HG03196 (cell line): ENCODE measurements at regions not wholly inside any gene's neighbourhood (a gene's known extent, or its start where the extent isn't known, plus 50 kb on each side); places are given as distances from the start of the nearest gene placed in this dataset.
"Not testable (repeated sequence)": the region's sequence is repeated elsewhere in the genome, so short reads cannot be mapped to it uniquely, and the experiment has no call there.

Experiments used
- ATAC-seq: cut with Tn5 transposase; IDR thresholded peaks from one replicate; pipeline ENCODE4 v1.9.1; 2021; ENCODE audit not compliant: unreplicated experiment

DNA sequence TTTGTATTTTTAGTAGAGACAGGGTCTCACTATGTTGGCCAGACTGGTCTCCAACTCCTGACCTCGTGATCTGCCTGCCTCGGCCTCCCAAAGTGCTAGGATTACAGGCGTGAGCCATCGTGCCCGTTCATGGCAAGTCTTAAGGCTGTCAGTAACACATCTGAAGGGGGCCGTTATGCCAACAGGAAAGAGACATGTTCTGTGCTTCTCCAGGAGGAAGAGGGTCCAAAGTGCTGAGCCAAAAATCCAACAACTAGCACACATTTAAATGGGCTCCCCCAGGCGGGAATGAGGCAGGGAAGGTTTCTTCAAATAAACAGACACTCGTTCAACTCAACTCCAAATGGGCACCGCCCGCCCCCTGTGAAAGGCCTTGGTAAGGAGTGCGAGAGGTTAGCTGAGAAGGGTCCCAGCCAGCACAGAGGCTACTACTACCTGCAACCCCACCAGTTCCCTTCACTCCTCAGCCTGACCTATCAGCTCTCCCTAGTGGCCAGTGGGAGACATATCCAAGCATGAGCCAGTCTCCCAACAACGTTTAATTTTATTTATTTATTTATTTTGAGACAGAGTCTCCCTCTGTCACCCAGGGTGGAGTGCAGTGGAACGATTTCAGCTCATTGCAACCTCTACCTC lies 84.1 kb upstream of the DMRT1 start:
- no peak for ATAC-seq

DNA sequence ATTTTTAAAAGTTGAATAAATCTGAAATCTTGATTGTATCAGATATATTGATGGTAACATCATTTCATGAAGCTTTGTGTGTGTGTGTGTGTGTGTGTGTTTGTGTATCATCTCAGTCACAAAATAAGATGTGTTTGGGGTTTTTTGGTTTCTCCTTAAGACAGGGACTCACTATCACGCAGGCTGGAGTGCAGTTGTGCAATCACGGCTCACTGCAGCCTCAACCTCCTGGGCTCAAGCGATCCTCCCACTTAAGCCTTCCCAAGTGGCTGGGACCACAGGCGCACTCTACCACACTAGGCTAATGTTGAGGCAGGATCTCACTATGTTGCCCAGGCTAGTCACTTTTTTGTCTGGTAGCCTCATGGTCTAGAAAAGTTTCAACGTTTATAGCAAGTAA lies 83.4 kb upstream of the DMRT1 start:
- no peak for ATAC-seq

DNA sequence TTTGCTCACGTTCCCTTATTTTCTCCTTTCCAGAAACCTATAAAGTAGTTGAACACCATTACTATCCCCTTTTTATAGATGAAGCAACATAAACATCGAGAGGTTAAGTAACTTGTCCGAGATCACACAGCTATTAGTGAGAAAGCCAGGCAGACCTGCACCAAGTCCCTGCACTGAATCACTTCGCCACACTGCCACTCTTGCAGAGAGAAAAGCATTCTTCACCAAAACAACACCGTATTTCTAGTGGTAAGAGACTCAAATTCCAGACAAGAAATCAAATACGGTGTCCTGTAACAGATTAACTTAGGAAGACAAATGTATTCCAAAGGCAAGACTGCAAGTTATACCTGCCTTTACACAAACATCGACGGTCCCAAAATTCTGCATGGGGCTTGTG lies 82.0 kb upstream of the DMRT1 start:
- ATAC-seq = no peak

DNA sequence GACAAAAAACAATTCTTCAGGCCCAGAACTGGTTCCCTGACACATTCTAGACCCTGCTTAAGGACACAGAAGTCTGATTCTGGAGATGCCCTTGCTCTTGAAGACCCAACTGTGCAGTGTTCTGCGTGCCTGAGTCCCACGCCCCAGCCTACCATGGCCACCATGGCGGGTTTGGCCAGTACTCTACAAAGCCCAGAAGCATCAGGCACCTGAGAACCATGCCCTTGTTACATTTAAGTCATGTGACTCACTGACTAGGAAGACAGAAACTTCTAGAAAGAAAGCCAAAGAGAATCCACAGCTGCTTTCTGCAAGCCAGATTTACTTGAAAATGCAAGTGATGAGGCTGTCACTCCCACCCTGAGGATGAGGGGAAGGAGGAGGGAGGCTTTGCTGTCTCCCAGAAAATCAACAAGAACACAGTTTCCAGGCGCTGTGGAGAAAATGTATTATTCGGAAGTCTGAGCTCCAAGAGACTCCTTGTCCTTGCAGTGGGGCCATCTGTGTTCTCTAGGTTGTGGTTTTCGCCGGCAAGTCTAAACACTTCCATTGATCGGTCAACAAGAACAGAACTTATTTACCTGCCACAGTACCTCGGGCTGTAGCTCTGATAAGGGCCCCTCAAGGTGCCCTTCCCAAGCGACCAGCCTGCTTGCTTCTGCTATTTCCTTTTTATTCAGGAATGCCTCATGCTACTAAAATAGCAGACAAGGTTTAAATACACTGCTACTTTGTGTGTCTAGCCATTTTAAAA lies 81.3 kb upstream of the DMRT1 start:
- no peak for ATAC-seq

DNA sequence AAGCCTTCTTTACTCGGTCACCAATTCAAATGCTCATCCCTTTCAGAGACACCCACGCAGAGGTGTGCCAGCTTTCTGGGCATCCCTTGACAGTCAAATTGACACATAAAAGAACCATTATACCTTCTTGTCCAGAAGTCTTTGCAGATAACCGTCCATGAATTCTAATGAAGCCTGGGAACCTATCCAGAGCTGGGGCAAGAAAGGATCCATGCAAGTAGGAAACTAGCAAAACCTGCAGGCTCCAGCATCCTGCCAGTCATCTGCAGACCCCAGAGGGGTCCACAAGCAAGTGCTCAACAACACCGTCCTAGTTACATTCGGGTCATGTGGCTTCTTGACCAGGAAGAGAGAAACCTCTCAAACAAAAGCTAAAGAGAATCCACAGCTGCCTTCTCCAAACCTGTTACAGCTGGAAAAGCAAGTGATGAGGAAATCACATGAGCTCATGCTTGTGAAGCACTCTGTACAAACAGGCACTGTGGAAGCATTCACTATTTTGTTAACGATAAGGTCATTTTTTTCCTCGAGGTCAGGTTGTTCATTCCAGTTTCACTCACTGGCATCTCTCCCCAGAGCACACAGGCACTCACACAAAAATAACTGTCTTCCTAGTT lies 80.2 kb upstream of the DMRT1 start:
- ATAC-seq = no peak

DNA sequence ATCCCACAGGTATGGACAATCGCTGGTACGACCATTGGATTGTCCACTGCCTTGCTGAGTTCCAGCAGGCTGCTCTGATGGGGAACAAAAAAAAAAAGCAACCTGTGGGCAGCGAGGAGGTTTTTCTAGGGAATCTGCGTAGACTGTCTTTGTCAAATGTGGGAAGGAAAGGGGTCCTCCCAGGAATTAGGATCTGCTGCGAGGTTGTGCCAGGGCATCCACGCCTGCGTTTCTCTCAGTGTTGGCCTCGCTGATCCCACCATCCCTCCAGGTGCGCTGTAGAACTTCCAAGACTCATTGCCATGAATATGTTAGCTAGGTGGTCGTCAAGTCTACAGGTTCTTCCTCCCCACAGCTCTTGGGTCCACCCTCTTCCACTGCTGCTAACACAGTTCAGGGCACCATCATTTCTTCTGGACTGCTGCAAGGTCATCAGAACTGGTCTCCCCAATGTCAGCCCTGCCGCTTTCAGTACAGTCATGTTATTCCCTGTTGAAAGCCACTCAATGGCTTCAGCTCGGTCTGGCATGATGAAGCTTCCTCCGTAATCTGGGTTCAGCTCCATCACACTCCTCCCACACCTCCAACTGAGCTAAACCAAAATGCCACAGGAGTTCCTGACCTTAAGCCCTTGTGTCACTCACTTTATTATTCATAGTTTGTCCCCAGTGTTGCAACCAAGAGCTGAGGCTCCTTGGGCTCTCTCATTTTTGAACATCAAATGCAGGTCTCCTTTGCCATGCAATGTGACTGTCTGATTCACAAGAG lies 79.5 kb upstream of the DMRT1 start:
- ATAC-seq = no peak

DNA sequence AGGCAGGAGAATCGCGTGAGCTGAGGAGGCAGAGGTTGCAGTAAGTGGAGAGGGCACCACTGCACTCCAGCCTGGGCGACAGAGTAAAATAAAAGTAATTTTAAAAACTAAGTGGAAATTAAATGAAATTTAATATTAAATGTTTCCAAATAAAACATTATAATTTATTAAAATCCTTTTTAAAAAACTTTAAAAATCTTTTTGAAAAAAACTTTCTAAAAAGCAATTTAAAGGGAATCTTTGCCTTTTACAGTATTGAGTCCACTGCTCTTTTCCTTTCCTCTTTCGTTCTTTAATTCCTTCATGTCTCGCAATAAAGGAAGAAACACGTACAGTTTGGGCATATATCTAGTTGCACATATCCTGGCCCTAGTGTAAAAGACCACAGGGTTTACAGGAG lies 77.8 kb upstream of the DMRT1 start:
- ATAC-seq = no peak

DNA sequence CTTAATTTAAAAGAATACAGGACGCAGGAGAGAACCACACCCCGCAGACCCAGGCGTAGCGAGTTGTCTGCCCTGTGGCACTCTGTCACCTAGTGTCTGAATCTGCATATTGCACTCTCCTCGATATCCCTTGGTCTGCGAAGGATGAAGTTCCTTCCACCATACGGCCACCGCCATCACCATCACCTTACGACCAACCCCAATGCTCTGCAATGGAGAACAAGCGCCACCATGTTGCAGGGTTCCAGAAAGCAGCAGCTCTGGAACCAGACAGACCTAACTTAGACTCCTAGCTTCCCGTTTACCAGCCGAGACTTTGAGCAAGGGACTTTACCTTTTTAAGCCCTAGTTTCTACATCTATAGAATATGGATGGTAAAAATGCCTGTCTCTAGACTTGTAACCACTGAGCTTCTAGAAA lies 77.4 kb upstream of the DMRT1 start:
- peak; percentile 95 for ATAC-seq

DNA sequence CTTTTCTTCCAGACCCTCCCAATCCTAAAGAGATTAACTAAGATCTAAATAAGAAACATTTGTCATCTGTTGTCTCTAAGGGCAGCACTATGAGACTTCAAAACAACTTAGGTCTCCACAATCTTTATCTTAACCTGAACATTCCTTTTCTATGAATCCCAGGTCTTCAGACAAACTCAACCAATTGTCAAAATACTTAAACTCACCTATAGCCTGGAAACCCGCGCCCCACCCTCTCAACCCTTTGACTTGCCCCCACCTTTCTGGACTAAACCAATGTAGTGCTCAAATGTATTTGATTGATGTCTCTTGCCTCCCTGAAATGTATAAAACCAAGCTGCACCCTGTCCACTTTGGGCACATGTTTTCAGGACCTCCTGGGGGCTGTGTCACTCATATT lies 76.5 kb upstream of the DMRT1 start:
- ATAC-seq = no peak

DNA sequence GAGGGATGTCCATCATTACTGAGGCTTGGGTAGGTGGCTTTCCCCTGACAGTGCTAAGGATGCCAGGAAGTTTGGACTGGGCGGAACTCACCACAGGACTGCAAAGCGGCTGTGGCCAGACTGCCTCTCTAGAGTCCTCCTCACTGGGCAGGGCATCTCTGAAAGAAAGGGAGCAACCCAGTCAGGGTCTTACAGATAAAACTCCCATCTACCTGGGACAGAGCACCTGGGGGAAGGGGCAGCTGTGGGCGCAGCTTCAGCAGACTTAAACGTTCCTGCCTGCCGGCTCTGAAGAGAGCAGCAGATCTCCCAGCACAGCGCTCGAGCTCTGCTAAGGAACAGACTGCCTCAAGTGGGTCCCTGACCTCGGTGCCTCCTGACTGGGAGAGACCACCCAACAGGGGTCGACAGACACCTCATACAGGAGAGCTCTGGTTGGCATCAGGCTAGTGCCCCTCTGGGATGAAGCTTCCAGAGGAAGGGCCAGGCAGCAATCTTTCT lies 74.4 kb upstream of the DMRT1 start:
- ATAC-seq = not testable (repeated sequence)

DNA sequence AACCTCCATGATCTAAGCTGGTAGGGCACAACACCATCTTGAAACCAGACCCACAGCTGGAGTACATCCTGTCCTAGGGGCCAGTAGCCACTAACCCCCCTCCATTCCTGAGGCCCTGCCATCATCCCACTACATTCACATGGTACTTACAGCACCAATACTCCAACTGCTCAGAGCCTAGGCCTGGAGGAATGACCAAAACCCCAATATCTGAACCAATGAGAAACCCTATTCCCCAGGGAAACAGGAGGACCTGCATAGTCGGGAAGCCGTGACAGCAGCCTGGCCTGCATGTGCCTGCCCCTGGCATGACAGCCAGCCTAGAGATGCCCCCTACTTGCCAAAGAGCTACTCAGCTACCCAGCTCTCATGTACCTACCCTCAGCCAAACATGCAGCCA lies 65.4 kb upstream of the DMRT1 start:
- ATAC-seq = no peak

DNA sequence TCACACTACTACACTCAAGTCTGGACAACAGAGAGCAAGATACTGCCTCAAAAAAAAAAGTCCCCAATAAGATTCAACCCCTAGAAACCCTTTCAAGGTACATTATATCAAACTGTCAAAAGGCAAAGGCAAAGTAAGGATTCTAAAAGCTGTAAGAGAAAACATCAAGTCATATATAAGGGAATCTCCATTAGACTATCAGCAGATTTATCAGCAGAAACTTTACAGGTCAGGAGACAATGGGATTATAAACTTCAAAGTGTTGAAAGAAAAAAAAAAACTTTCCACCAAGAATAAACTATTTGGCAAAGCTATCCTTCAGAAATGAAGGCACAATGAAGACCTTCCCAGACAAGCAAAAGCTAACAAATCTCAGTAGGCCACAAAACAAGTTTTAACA lies 63.5 kb upstream of the DMRT1 start:
- ATAC-seq = no peak

DNA sequence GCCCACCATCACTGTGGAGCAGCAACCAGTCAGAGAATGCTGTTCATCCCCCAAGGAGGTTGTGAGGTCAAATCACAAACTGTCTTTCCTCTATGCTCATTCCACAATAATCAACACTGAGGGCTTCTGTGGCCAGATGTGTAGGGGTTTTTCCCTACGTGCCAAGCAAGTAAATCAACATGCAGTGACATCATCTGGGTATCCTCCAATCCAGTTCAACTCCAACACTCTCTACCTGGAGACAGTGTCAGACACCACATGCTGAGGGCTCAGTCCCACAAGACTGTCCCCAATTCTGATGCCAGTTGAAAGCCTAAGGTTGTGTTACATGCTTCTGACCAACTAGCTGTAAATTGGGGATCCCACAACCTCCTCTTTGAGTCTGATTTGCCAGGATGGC lies 57.3 kb upstream of the DMRT1 start:
- no peak for ATAC-seq

DNA sequence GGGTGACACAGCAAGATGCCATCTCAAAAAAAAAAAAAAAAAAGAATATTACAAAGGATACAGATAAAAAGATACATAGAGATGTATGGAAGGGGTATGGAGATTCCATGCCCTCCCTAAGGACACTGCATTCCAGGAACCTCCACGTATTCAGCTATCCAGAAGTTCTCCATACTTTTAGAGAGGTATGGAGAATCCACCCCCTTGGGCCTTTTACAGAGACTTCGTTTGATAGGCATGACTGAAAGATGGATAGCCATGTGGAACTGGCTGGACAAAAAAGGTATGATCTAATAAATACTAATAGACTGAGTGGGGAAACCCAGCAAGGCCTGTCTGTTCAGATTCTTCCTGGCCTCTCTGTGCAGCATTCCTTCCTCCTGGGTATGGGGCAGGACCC lies 56.6 kb upstream of the DMRT1 start:
- ATAC-seq = no peak

DNA sequence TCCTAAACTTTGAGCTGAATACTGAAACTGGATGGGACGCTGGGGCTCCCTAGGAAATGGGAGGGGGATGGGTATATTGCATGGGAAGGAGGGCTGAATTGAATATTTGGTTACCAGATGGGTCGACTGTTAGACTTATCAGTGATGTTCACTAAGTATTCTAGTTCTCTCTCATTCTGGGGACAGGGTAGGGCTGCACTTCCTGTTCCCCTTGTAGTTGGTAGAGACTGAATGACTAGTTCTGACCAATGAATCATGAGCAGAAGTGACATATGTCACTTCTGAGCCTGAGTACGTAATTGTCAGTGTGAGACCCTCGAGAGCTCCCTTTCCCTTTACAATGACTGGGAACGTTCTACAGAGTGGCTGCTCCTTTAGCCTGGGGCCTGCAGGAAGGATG lies 55.5 kb upstream of the DMRT1 start:
- no peak for ATAC-seq

DNA sequence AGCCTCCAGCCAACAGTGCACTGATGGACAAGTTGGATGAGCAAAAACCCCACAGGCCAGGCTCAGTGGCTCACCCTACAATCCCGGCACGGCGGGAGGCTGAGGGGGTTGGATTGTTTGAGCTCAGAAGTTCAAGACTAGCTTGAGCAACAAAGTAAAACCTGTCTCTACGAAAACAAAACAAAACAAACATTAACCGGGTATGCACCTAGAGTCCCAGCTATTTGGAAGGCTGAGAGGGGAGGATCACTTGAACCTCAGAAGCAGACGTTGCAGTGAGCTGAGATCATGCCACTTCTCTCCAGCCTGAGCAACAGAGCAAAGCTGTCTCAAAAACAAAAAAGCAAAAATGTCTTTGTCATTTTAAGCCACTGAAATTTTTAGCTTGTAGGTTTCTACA lies 55.1 kb upstream of the DMRT1 start:
- ATAC-seq = no peak

DNA sequence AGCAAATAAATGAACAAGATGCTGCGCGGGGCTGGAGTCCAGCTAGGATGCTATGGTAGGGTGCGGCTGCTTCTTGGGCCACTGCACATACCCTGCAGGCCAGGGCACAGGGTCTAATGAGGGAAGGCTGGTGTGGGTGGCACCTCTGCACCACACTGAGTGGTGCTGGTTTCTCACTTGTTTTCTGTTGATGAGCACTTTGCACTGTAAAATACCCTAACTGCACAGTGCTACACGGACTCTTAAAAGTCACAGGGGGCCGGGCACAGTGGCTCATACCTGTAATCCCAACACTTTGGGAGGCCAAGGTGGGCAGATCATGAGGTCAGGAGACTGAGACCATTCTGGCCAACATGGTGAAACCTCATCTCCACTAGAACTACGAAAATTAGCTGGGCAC lies 52.7 kb upstream of the DMRT1 start:
- ATAC-seq = no peak
